ENCODE measurements at regions not wholly inside any gene's neighbourhood (a gene's known extent, or its start where the extent isn't known, plus 50 kb on each side); places are given as distances from the start of the nearest gene placed in this dataset.
"Not testable (repeated sequence)": the region's sequence is repeated elsewhere in the genome, so short reads cannot be mapped to it uniquely, and the experiment has no call there.

DNA sequence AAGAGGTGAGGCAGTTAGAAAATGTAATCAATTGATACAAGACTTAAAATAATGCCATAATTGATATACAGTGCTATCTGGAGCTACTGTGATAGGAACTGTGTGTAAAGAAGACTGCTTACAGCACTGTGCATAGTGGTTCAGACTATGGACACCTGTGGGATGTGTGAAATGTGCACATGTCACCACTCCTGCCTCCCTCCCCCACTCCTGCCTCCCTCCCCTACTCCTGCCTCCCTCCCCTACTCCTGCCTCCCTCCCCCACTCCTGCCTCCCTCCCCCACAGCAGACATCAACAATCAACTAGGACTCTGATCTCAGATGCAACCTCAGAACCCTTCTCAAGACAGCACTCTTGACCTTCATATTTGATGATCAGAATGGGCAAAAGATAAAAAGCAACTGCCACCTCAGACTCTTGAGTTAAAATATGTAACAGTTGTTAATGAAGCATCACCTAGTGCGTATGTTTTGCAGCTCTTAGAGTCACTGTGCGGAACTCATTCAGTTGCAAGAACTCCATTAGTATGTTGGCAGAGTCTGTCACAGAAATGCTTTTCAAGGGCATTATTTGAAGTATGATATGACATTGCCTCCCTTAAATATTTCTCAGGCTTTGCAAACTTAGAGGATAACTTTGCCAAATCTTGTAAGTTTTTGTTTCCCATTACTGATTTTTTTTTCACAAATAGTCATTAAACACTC is 255.2 kb upstream of the DDHD1 start:
- DNase-seq (ENCODE audit: low read depth in 4 of 4, low spot score in 1 of 4) = no peak

DNA sequence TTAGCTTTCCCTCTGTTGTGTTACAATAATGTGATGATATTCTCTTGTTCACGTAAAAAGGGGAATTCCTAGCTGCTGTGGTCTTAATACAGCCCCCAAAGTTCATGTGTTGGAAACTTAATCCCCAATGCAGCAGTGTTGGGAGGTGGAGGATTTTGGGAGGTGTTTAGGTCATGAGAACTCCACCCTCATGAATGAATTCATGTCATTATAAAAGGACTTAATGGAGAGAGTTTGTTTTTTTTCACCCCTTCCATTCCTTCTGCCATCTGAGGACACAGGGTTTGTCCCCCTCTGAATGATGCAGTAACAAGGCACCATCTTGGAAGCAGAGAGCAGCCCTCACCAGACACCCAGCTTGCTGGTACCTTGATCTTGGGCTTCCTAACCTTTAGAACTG is 253.4 kb upstream of the DDHD1 start:
- DNase-seq (ENCODE audit: low read depth in 4 of 4, low spot score in 1 of 4) = no peak

DNA sequence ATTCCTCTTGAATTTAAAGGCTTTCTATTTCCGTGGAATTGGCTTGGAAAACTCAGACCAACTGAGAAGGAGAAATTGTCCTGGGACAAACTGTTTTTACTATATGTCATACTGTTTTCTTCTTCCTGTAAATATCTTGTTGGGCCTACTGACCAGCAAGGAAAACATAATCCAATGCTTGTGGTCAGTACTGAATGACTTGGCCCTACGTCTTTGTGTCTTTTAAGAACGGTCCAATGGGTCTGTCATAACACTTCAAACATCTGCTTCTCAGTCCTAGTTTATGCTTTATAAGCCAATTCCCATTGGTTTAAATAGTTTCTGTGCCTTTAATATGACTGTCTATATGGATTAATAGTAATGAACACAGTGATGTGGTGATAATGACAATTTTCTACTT is 248.5 kb upstream of the DDHD1 start:
- no peak for DNase-seq (ENCODE audit: low read depth in 4 of 4, low spot score in 1 of 4)

DNA sequence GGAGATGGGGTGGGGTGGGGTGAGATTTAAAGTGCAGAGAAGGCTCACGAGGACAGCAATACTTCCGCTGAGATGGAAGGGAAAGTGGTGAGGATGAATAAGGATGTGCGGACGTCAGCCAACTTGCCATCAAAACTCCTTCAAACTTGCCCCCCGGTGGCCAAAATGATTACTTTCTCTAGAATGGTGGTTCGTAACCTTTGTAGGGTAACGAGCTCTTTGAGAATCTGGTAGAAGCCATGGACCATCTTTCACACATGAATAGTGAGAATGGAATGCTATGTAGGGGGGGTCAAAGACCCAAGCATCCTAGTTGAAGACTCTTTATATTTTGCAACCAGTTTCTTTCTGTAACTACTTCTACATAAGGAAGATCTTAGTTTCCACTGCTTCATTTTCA is 245.9 kb upstream of the DDHD1 start:
- no peak for DNase-seq (ENCODE audit: low read depth in 4 of 4, low spot score in 1 of 4)

DNA sequence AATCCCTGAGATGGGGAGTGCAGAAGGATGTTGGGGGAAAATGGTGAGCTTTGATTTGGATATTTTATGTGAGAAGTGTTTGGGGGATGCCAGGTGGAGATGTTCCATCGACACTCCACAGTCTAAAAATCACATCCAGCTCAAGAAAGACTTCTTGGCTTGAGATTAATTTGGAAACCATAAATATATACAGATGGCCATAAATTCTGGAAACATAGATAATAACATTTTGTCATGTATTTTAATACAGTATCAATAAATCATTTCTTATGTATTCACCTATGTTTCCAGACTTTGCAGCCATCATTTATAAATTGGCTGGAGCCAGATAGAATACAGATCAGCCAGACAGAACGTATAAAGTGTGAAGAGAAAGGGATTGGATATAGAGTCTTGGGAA is 245.5 kb upstream of the DDHD1 start:
- DNase-seq (ENCODE audit: low read depth in 4 of 4, low spot score in 1 of 4) = no peak

DNA sequence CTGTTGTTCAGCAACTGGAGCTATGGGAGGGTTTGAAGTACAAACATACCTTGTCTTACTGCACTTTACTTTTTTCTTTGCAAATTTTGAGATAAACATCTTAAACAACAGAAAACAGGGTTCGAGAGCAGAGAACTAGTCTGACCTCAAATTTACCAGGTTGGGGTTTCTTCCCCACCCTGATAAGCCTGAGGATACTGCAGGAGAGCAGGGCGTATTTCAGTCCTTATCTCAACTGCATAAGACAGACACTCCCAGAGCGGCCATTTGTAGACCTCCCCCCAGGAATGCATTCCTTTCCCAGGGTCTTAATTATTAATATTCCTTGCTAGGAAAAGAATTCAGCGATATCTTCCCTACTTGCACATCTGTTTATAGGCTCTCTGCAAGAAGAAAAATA is 242.1 kb upstream of the DDHD1 start:
- DNase-seq (ENCODE audit: low read depth in 4 of 4, low spot score in 1 of 4) = not testable (repeated sequence)

DNA sequence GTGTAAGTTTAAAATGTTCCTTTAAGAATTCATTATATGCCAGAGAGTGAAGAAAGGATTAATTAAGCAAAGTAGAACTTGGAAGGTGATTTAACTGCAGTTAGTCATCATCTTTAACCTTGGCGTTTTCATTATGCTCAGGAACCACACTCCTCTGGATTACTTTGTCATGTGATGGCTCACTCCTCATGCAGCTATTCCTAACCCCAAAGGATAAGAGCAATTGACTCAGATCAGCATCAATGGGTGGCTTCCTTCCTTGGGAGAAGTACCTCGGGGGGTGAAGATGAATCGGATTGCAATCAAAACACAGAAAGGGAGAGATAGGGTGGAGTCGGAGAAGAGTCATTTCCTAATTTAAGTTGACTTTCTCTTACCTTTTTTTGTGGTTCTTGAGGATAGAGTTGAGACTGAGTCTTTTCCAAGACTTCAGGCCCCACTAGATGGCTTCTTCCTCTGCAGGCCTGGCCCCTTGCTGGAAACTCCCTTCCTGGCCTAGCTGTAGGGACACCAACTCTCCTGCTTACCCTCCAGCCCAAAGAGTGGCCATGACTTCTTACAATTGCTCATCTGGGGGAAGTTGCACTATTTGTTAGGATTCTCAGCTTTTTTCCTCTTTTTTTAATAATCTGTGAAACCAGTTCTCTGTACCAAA is 238.6 kb upstream of the DDHD1 start:
- DNase-seq (ENCODE audit: low read depth in 4 of 4, low spot score in 1 of 4) = no peak

DNA sequence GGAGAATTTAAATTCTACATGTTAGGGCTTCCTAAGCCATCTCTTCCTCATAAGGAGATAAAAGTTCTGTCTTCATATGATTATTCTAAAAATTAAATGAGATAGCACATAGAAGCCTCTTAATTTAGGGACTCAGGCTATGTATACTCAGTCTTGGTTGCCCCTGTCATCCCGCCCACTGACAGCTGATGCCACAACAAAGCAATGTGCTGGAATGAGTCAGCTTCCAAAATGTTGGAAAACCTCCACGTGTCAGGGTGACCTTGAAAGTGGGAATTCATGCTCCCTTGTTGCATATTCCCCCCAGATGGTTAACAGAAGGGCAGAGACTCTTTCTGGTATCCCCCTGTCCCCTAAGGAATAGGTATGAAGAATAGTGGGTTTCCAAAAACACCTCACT is 238.0 kb upstream of the DDHD1 start:
- no peak for DNase-seq (ENCODE audit: low read depth in 4 of 4, low spot score in 1 of 4)

DNA sequence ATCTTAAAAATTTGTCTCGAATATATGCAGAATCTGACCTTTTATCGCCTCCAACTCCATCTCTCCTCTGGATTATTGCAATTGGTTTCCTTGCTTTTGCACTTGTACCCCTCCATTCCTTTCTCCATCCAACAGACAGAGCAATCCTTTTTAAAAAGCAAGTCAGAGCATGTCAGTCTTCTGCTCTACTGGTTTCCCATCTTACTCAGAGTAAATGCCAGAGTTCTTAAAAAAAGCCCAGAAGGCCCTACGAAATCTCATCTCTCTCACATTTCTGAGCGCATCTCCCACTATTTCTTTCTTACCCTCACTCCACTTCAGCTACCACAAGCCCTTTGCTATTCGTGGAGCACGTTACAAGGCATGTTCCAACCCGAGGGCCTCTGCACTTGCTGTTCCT is 236.9 kb upstream of the DDHD1 start:
- DNase-seq (ENCODE audit: low read depth in 4 of 4, low spot score in 1 of 4) = no peak

DNA sequence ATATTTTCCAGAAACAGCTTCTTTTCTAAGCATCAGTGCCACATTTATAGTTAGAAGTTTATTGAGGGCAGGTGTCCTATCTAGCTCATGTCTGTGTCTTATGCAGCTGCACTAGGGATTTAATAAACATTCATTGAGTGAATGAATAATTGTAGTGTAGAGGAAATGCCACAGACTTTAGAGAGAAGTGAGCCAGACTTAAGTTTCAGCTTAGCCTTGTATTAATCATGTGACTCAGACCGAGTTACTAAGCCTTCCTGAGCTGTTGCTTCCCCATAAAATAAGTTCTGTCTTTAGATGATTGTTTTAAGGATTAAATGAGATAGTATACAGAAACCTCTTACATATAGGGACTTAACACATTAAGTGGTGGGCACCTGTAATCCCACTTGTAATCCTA is 236.1 kb upstream of the DDHD1 start:
- no peak for DNase-seq (ENCODE audit: low read depth in 4 of 4, low spot score in 1 of 4)

DNA sequence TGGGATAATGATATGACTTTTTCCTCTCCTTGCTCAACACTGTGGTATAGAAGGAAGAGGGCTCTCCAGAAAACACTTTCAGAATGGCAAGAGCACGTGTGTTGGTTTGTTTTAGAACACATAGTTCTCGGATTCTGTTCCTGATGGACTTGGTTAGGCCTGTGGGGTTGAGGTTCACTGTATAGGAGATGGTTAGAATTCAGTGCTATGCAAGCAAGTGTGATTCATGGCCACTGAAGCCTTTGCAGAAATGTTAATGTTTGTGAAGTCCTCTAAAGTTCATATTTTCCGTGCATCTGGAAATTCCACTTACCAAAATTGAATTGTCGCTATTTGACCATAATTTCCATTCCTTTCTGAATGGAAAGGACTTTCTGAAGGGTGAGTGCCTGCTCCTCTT is 233.2 kb upstream of the DDHD1 start:
- DNase-seq (ENCODE audit: low read depth in 4 of 4, low spot score in 1 of 4) = no peak

DNA sequence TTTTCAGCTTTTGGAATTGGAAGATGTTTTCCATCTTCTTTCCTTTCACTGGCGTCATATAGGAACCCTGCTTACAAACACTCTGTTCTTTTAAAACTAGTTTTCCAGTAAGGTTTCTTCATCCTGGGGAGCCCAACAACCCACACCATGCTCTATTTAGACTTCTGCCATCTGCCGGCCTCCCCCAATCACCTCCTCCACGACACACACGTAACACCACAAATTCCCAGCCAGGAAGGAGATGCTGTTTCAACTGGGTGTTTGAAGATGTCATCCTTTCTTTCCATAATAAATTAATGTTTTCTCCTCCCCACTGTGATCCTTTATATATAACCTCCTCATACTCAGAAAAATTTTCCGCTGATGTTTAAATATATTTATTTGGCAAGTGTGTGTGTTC is 231.4 kb upstream of the DDHD1 start:
- DNase-seq (ENCODE audit: low read depth in 4 of 4, low spot score in 1 of 4) = no peak

DNA sequence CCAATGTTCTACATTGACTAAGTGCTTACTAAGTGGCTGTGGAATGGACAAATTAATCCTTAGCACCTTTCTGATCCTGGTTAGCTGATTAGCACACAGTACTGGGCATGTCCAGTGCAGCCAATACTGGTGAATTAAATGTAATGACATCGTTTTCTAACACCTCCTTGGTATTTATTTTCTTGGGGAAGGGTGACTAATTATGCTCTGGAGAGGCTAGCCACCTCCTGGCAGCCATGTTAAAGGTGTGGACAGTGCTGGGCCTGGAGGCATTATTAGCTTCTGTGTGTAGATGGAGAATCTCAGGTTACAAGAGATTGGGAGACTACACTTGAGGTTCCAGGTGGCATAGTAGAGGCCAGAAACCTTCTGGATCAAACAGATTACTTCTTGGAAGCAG is 230.9 kb upstream of the DDHD1 start:
- DNase-seq (ENCODE audit: low read depth in 4 of 4, low spot score in 1 of 4) = no peak

DNA sequence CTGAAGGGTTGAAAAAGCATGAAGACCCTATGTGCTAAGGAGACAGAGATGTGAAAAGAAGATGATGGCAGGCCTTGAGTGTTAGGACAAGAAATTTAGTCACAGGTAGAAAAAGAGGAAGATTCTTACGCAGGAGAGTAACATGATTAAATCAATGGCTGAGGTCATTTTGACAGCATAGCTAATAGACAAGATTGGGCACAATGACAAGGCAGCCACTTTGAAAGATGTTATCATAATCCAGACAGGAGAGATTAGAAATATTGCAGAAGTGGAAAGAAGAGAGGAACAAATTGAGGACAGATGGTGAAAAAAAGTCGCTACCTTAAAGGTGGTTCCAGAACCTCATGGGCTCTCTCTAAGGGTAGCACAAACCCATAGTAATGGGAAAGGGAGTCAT is 228.8 kb upstream of the DDHD1 start:
- no peak for DNase-seq (ENCODE audit: low read depth in 4 of 4, low spot score in 1 of 4)

DNA sequence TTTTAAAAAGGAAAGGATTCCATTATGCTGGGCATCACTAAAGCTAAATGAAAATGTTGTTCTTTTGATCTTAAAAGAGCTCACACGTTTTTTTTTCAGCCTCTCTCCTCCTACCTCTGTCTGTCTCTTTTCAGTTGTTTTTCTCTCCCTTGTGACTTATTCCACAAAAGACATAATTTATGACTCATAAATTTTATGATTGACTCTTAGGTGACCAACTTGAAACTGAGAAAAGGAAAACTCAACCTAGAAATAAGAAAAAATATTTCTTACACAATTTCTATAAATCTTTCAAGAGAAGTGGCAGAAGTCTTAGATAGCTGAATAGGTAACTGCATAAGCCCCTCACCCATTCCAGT is 227.7 kb upstream of the DDHD1 start:
- DNase-seq (ENCODE audit: low read depth in 4 of 4, low spot score in 1 of 4) = no peak

DNA sequence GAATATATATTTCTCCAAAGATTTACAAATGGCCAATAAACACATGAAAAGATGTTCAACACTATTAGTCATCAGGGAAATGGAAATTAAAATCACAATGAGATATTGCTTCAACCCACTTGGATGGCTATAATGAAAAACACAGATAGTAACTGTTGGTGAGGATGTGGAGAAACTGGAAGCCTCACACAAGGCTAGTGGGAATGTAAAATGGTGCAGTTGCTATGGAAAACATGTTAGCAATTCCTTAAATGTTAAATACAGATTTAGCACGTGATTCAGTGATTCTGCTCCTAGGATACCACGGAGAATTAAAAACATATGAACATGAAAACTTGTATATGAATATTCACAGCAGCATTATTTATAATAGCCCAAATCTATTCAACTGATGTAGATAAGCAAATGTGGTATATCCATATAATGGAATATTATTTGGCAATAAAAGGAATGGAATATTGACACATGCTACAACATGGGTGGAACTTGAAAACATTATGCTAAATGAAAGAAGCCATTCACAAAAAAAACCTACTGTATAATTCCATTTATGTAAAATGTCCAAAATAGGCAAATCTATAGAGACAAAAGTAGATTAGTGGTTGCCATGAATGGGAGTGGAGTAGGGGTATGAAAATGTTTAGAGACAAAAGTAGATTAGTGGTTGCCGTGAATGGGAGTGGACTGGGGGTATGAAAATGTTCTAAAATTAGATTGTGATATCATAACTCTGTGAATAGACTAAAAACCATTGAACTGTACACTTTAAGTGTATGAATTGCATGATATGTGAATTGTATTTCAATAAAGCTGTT is 227.1 kb upstream of the DDHD1 start:
- no peak for DNase-seq (ENCODE audit: low read depth in 4 of 4, low spot score in 1 of 4)

DNA sequence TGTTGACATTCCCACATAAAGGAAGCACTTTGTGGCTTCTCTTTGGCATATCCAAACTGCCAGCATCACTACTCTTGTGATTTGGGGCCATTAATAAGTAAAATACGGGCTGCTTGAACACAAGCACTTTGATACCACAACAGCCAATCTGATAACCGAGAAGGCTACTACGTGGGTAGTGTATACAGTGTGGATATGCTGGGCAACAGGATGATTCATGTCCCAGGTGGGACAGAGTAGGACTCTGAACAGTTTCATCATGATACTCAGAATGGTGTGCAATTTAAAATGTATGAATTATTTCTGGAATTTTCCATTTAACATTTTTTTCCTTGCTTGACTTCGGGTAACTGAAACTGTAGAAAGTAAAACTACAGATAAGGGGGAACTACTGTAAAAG is 225.0 kb upstream of the DDHD1 start:
- no peak for DNase-seq (ENCODE audit: low read depth in 4 of 4, low spot score in 1 of 4)

DNA sequence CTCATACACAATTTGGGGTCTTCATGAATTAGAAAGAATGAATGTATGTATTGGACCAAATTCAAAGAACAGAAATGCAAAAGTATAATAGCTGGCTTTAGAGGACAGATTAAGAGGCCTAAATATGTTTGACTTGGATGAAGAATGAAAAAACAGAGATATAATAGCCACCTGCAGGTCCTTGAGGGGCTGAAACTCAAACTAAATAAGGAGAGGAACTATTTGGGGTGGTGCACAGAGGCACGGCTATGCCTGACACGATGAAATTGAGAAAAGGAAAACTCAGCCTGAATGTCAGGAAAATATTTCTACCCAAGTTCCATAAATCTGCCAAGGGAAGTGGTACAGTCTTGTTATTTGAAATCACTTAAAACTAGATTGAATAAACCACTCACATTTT is 222.9 kb upstream of the DDHD1 start:
- no peak for DNase-seq (ENCODE audit: low read depth in 4 of 4, low spot score in 1 of 4)

DNA sequence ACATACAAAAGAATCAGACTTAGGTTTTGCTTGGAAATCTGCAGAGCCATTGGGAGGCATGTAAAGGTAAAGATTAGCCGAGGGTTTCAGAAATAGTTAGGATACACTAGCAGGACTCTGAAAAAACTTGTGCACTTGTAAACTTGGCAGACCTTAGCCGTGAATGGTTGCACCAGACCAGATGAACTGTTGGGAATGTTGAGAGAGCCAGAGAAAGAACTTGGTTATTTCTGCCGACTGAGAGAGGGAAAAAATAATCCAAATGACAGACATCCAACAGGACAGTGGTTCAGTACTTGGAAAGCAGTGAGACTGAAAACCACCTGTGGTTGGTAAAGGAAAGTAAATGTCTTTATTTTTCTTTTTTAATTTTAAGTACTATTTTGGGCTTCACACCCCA is 222.5 kb upstream of the DDHD1 start:
- DNase-seq (ENCODE audit: low read depth in 4 of 4, low spot score in 1 of 4) = no peak

DNA sequence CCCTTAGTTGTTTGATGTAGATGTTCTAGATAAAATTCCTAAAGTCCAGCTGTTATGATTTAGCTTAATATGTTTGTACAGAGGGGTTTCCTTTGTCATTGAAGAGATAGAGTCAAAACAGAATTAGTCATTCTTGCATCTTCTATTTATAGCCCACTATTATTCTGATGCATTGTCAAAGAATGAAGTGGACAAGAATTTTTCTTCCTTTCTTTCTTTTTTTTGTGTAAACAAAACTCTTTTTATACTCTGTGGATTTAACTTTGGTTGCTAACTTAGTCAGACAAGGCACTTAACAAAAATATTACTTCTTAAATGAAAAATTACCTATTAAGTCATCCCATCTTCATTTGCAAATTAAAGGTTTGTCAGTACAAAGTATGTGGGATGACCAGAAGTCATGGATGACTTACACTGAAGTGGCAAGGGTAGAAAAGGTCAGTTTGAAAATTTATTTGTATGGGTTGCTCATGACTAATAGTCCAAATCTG is 215.6 kb upstream of the DDHD1 start:
- DNase-seq (ENCODE audit: low read depth in 4 of 4, low spot score in 1 of 4) = no peak

DNA sequence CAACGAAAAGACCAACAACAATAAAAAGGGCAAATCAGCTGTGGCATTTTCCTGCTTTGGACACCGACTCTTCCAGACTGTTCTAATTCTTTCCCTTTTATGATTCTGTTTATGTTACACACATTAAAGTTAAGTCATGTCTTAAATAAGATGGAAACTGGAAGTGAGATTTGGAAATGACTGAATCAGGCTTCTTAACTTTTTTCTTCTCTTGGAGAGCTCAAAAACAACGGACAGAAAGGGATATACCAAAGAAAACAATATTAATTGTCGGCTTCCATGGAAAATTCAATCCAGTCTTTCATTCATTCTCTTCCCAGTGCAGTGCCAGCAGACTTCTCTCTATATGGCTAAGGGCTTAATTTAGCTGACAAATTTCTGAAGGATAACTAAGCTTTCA is 214.9 kb upstream of the DDHD1 start:
- no peak for DNase-seq (ENCODE audit: low read depth in 4 of 4, low spot score in 1 of 4)

DNA sequence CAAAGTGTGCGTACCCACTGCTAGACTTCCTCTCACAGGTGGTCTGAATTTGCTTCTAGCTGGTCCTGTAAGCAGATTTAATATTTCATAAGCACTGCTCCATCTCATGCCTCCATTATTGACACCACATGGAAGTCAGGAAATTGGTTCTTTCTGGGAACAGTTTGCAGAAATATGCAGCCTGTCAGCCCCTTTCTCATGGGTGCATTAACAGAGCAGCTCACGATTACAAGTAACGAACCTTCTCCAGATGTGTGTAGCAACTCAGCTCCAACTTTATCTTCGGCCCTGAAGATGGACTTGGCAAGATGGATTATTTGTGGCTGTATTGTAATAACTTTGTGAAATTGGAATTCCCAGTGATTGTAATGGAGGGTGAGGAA is 214.5 kb upstream of the DDHD1 start:
- no peak for DNase-seq (ENCODE audit: low read depth in 4 of 4, low spot score in 1 of 4)
